NB4 (cell line): ENCODE measurements at regions not wholly inside any gene's neighbourhood (a gene's known extent, or its start where the extent isn't known, plus 50 kb on each side); places are given as distances from the start of the nearest gene placed in this dataset.

Experiments
- DNase-seq: peaks from one replicate; pipeline ENCODE4 v3.0.0; 2010; ENCODE audit warnings: low read depth
- H3K4me3 ChIP-seq: one replicate; pipeline ENCODE4 v1.5.1; 2011; ENCODE audit warnings: mild to moderate bottlenecking, low read depth, low read length, moderate library complexity
- CTCF ChIP-seq: IDR thresholded peaks from one replicate; pipeline ENCODE4 v1.5.1; 2012; ENCODE audit warnings: low read depth, low read length
- MAX ChIP-seq: IDR thresholded peaks from 2 replicates; pipeline ENCODE4 v1.6.1; 2011; ENCODE audit warnings: low read depth, low read length
- MYC ChIP-seq: IDR thresholded peaks from 2 replicates; pipeline ENCODE4 v1.6.1; 2011; ENCODE audit warnings: low read depth, low read length
- POLR2A ChIP-seq: IDR thresholded peaks from 2 replicates; pipeline ENCODE4 v1.6.1; 2011; ENCODE audit warnings: mild to moderate bottlenecking; ENCODE audit not compliant: insufficient read length; ENCODE audit errors: extremely low read depth

- TF ChIP-seq MAX (no peak), POLR2A (no peak)
- no peak for DNase-seq
- H3K4me3 ChIP-seq: no peak overlapping the region
Measured at GRCh38 chr10:83252596-83252995, 886.7 kb upstream of the GHITM start.

- no peak for TF ChIP-seq CTCF
- TF ChIP-seq MYC: no peak
- no peak for TF ChIP-seq POLR2A
- TF ChIP-seq MAX: no peak
- no peak for DNase-seq
- no peak overlapping the region for H3K4me3 ChIP-seq
Measured at GRCh38 chr10:83253011-83253671, 886.2 kb upstream of the GHITM start.

GRCh38 chr10:83254698-83255097 lies 884.6 kb upstream of the GHITM start:
- no peak for TF ChIP-seq CTCF
- TF ChIP-seq MYC: no peak
- H3K4me3 ChIP-seq: no peak overlapping the region
- DNase-seq: no peak

- DNase-seq: no peak
- TF ChIP-seq MAX (no peak), CTCF (no peak), MYC (no peak), POLR2A (no peak)
- no peak overlapping the region for H3K4me3 ChIP-seq
Measured at GRCh38 chr10:83262434-83262833, 876.9 kb upstream of the GHITM start.

- no peak for DNase-seq
- H3K4me3 ChIP-seq: no peak overlapping the region
- TF ChIP-seq POLR2A: no peak
- no peak for TF ChIP-seq CTCF
- TF ChIP-seq MAX: no peak
- no peak for TF ChIP-seq MYC
Measured at GRCh38 chr10:83272666-83273434, 866.5 kb upstream of the GHITM start.

- no peak overlapping the region for H3K4me3 ChIP-seq
- DNase-seq: no peak
- TF ChIP-seq MAX: no peak
- no peak for TF ChIP-seq POLR2A
- TF ChIP-seq MYC: no peak
- TF ChIP-seq CTCF: no peak
Measured at GRCh38 chr10:83274088-83274487, 865.2 kb upstream of the GHITM start.
